H1 (cell line): ENCODE measurements at regions not wholly inside any gene's neighbourhood (a gene's known extent, or its start where the extent isn't known, plus 50 kb on each side); places are given as distances from the start of the nearest gene placed in this dataset.
"Not testable (repeated sequence)": the region's sequence is repeated elsewhere in the genome, so short reads cannot be mapped to it uniquely, and the experiment has no call there.

Source experiments
- CTCF ChIA-PET: fragments of 300-600 bp; sonication (Branson Sonifier 250); formaldehyde crosslinking; loops from one replicate; lab custom pipeline; 2021; ENCODE audit not compliant: partially characterized antibody; lab: Charles Lee
- POLR2A ChIA-PET: fragments of 300-600 bp; sonication (Branson Sonifier 250); formaldehyde crosslinking; loops from one replicate; lab custom pipeline; 2021; ENCODE audit warnings: inconsistent platforms; ENCODE audit not compliant: partially characterized antibody; lab: Charles Lee
- DNase-seq, 2 experiments: peaks; one replicate each; pipeline versions ENCODE4 v3.0.0 to v3.0.0-alpha.2; 2010 to 2022; ENCODE audit warnings: low spot score in 2 of 2, low read depth in 1 of 2, mixed read lengths in 1 of 2
- FAIRE-seq: peaks from 2 replicates; lab custom pipeline; 2011; peaks lifted over from hg19 to GRCh38; lab: Jason Lieb, UNC
- H2AFZ ChIP-seq: 2 replicates; pipeline ENCODE4 v1.8.1; 2012; ENCODE audit warnings: low read length, inconsistent platforms
- H2AK5ac ChIP-seq: 2 replicates; pipeline ENCODE4 v1.6.1; 2013; ENCODE audit warnings: low read depth, low read length
- H2BK120ac ChIP-seq: replicated peaks from 2 replicates; pipeline ENCODE3; 2013; ENCODE audit warnings: low read depth, low read length, inconsistent platforms
- H2BK12ac ChIP-seq: 2 replicates; pipeline ENCODE4 v1.6.1; 2013; ENCODE audit warnings: low read depth, low read length
- H2BK15ac ChIP-seq: 2 replicates; pipeline ENCODE4 v1.6.1; 2013; ENCODE audit warnings: low read length
- H2BK20ac ChIP-seq: 2 replicates; pipeline ENCODE4 v1.6.1; 2013; ENCODE audit warnings: low read length
- H2BK5ac ChIP-seq: 2 replicates; pipeline ENCODE4 v1.6.1; 2013; ENCODE audit warnings: low read depth, low read length
- H3K14ac ChIP-seq: 2 replicates; pipeline ENCODE4 v1.6.1; 2013; ENCODE audit warnings: inconsistent platforms; ENCODE audit not compliant: insufficient read length
- H3K18ac ChIP-seq: 2 replicates; pipeline ENCODE4 v1.6.1; 2013; ENCODE audit warnings: low read length; ENCODE audit errors: extremely low read depth
- H3K23ac ChIP-seq: 2 replicates; pipeline ENCODE4 v1.6.1; 2013; ENCODE audit warnings: inconsistent platforms; ENCODE audit not compliant: insufficient read length
- H3K23me2 ChIP-seq: 2 replicates; pipeline ENCODE4 v1.6.1; 2013; ENCODE audit warnings: low read depth, low read length
- H3K27ac ChIP-seq: 2 replicates; pipeline ENCODE4 v1.6.1; 2011; ENCODE audit warnings: low read depth, low read length, inconsistent platforms
- H3K27me3 ChIP-seq, 4 experiments: replicated peaks in 1 of 4; 1 replicate in 1 of 4; 2 replicates in 3 of 4; pipeline versions ENCODE4 v1.6.1 to v1.8.1; 2011 to 2013; ENCODE audit warnings: low read length in 3 of 4, mild to moderate bottlenecking in 3 of 4, inconsistent platforms in 2 of 4, mixed read lengths in 2 of 4, moderate library complexity in 1 of 4; ENCODE audit not compliant: control insufficient read depth in 3 of 4, insufficient read depth in 3 of 4; ENCODE audit errors: extremely low read depth in 1 of 4
- H3K36me3 ChIP-seq, 4 experiments: 2 replicates each; pipeline versions ENCODE4 v1.6.1 to v1.8.1; 2011 to 2013; ENCODE audit warnings: mild to moderate bottlenecking in 4 of 4, low read length in 3 of 4, moderate library complexity in 2 of 4, control low read depth in 1 of 4, inconsistent platforms in 1 of 4; ENCODE audit not compliant: insufficient read depth in 4 of 4, control insufficient read depth in 2 of 4
- H3K4ac ChIP-seq: replicated peaks from 2 replicates; pipeline ENCODE3; 2013; ENCODE audit warnings: low read length, low read depth, mixed read lengths, inconsistent platforms; ENCODE audit not compliant: insufficient read length
- H3K4me1 ChIP-seq, 4 experiments: replicated peaks in 1 of 4; 1 replicate in 1 of 4; 2 replicates in 3 of 4; pipeline versions ENCODE4 v1.6.1 to v1.8.1; 2011 to 2013; ENCODE audit warnings: low read length in 3 of 4, inconsistent platforms in 2 of 4, mixed read lengths in 1 of 4; ENCODE audit not compliant: insufficient read depth in 4 of 4, control insufficient read depth in 3 of 4
- H3K4me2 ChIP-seq, 2 experiments: 2 replicates each; pipeline versions ENCODE4 v1.6.1 to v1.8.1; 2011 to 2013; ENCODE audit warnings: low read depth in 2 of 2, low read length in 2 of 2, control low read depth in 1 of 2, inconsistent platforms in 1 of 2, mild to moderate bottlenecking in 1 of 2; ENCODE audit not compliant: insufficient read depth in 1 of 2
- H3K4me3 ChIP-seq, 4 experiments: fragments of 200-600, 300-600 bp in 1 of 4; sonication (generic), shearing (Covaris generic), sonication (Bioruptor Twin) in 1 of 4; 2 replicates each; pipeline versions ENCODE4 v1.5.1 to v1.8.1; 2011 to 2016; ENCODE audit warnings: low read length in 4 of 4, low read depth in 3 of 4, control low read depth in 2 of 4, inconsistent platforms in 2 of 4, mild to moderate bottlenecking in 2 of 4, mixed read lengths in 1 of 4, moderate library complexity in 1 of 4; ENCODE audit not compliant: insufficient read depth in 2 of 4; ENCODE audit errors: extremely low read depth in 1 of 4
- H3K56ac ChIP-seq: replicated peaks from 2 replicates; pipeline ENCODE3; 2013; ENCODE audit warnings: low read depth, mild to moderate bottlenecking, mixed read lengths, low read length, inconsistent platforms; ENCODE audit not compliant: insufficient read length
- H3K79me1 ChIP-seq: 2 replicates; pipeline ENCODE4 v1.6.1; 2013; ENCODE audit warnings: low read depth, low read length, control low read depth
- H3K79me2 ChIP-seq, 2 experiments: 2 replicates each; pipeline versions ENCODE4 v1.6.1 to v1.8.1; 2012 to 2013; ENCODE audit warnings: low read length in 2 of 2, mild to moderate bottlenecking in 2 of 2, inconsistent platforms in 1 of 2; ENCODE audit not compliant: insufficient read depth in 2 of 2, control insufficient read depth in 1 of 2
- H3K9ac ChIP-seq, 4 experiments: replicated peaks in 1 of 4; 1 replicate in 1 of 4; 2 replicates in 3 of 4; pipeline versions ENCODE4 v1.6.1 to v1.8.1; 2011 to 2013; ENCODE audit warnings: low read depth in 3 of 4, low read length in 3 of 4, control low read depth in 2 of 4, mild to moderate bottlenecking in 2 of 4, moderate library complexity in 2 of 4, inconsistent platforms in 1 of 4; ENCODE audit errors: extremely low read depth in 1 of 4
- H3K9me3 ChIP-seq, 2 experiments: 2 replicates each; pipeline versions ENCODE4 v1.6.1 to v1.8.1; 2012 to 2013; ENCODE audit warnings: mild to moderate bottlenecking in 2 of 2, moderate library complexity in 2 of 2, control low read depth in 1 of 2, inconsistent platforms in 1 of 2, low read depth in 1 of 2, low read length in 1 of 2, mixed read lengths in 1 of 2; ENCODE audit not compliant: insufficient read depth in 2 of 2
- H4K20me1 ChIP-seq, 2 experiments: replicated peaks in 1 of 2; 2 replicates each; pipeline versions ENCODE3 to v1.8.1; 2011 to 2013; ENCODE audit warnings: inconsistent platforms in 2 of 2, low read length in 2 of 2, mild to moderate bottlenecking in 1 of 2; ENCODE audit not compliant: insufficient read depth in 2 of 2, control insufficient read depth in 1 of 2
- H4K5ac ChIP-seq: 2 replicates; pipeline ENCODE4 v1.6.1; 2013; ENCODE audit warnings: low read length, low read depth, mixed read lengths, inconsistent platforms; ENCODE audit not compliant: insufficient read length
- H4K8ac ChIP-seq: 2 replicates; pipeline ENCODE4 v1.8.0; 2013; ENCODE audit warnings: mild to moderate bottlenecking, moderate library complexity, low read length, inconsistent platforms; ENCODE audit not compliant: insufficient read depth; ENCODE audit errors: extremely low read depth
- H4K91ac ChIP-seq: replicated peaks from 2 replicates; pipeline ENCODE3; 2013; ENCODE audit warnings: low read length, mixed read lengths, inconsistent platforms; ENCODE audit not compliant: insufficient read length
- WGBS, 2 experiments: shearing (Covaris generic) in 1 of 2; methylation state at CpG; one replicate each; pipeline versions ENCODE4 v1.1.6 to v1.1.7; 2013 to 2015; ENCODE audit warnings: low lambda C conversion rate in 2 of 2, mixed read lengths in 2 of 2, inconsistent platforms in 1 of 2, low coverage in 1 of 2, missing lambda C conversion rate in 1 of 2; ENCODE audit not compliant: insufficient replicate concordance in 2 of 2, insufficient coverage in 1 of 2, insufficient read length in 1 of 2; ENCODE audit errors: extremely low coverage in 1 of 2, missing lambda C conversion rate in 1 of 2; 5-methylcytosine and 5-hydroxymethylcytosine counted together

DNA sequence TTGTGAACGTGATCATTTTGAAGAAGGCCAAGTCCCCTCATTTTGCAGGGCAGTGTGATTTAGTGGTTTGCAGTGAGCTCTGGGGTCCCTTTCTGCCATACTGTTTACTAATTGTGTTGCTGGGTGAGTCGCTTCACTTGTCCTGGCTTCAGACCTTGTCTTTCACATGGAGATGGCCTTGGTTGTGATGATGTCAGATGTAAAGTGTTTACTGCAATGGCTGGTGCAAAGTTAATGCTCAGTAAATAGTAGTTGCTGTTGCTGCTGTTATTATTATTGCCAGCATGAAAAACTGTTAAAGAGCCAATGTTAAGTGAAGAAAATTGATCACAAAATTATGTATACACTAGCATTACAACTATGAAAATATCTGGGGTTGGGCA lies 53.9 kb downstream of the NPIPB11 start:
- 60% methylated on average over 1 of the region's 2 CpGs; no CpG with 5 or more reads in 1 of the 2 experiments for WGBS, 2 experiments

DNA sequence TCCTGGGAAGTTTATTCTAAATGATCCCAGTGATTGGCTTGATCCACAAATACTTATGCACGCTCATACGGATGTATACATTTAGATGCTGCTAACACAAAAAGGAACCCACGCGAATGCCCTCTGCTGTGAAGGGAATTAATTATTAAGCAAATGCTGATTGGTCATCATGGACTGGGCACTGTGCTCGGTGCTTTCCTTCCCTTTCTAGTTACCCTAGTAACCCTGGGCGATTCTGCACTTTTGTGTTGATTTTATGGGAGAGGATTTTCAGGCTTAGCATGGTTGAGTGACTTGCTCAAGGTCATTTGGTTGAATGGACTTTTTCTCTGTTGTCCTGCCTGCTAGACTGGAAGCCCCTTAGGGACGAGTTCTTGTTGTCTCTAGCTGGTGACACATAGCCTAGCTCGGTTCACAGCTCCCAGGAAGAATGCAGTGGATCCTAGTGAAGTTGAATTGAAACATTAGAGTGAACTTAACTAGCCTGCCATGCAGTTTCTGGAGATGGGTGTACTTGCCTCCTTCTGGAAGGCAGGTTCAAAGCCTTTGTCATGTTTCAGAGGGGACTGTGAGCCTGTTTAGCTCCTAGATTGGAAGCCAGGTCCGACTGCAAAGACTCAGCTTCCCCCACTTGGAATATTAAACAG lies 54.4 kb downstream of the NPIPB11 start:
- H3K56ac ChIP-seq, H2AFZ ChIP-seq, H2AK5ac ChIP-seq, H4K20me1 ChIP-seq, H3K18ac ChIP-seq, H3K4me1 ChIP-seq, H3K14ac ChIP-seq, H4K8ac ChIP-seq, H2BK5ac ChIP-seq, H3K79me1 ChIP-seq, H3K23me2 ChIP-seq, POLR2A ChIA-PET, H3K23ac ChIP-seq, H4K91ac ChIP-seq, H2BK12ac ChIP-seq, H3K36me3 ChIP-seq, H3K27ac ChIP-seq, H3K4me2 ChIP-seq, H2BK120ac ChIP-seq, H2BK20ac ChIP-seq, H2BK15ac ChIP-seq, H3K4ac ChIP-seq, H3K9ac ChIP-seq, FAIRE-seq, DNase-seq, CTCF ChIA-PET, H3K79me2 ChIP-seq, H4K5ac ChIP-seq, H3K9me3 ChIP-seq, H3K27me3 ChIP-seq, H3K4me3 ChIP-seq: not testable (repeated sequence)
- 80% methylated on average over 8 of the region's 9 CpGs; no CpG with 5 or more reads in 1 of the 2 experiments for WGBS, 2 experiments

More for the DNA sequence above, 53.9 kb downstream of the NPIPB11 start:
- H3K4me2 ChIP-seq, H3K4ac ChIP-seq, H3K56ac ChIP-seq, H4K20me1 ChIP-seq, H2BK5ac ChIP-seq, H3K9ac ChIP-seq, CTCF ChIA-PET, H3K4me3 ChIP-seq, POLR2A ChIA-PET, H3K79me2 ChIP-seq, H3K9me3 ChIP-seq, H3K14ac ChIP-seq, H3K27me3 ChIP-seq, H2BK120ac ChIP-seq, H3K36me3 ChIP-seq, DNase-seq, H2BK15ac ChIP-seq, H3K18ac ChIP-seq, H2AK5ac ChIP-seq, H2BK12ac ChIP-seq, H3K4me1 ChIP-seq, H4K8ac ChIP-seq, H4K5ac ChIP-seq, H3K79me1 ChIP-seq, FAIRE-seq, H3K23ac ChIP-seq, H2AFZ ChIP-seq, H3K27ac ChIP-seq, H3K23me2 ChIP-seq, H2BK20ac ChIP-seq, H4K91ac ChIP-seq: not testable (repeated sequence)
